Adipocyte (in vitro differentiated cells): ENCODE measurements at regions not wholly inside any gene's neighbourhood (a gene's known extent, or its start where the extent isn't known, plus 50 kb on each side); places are given as distances from the start of the nearest gene placed in this dataset.
"Not testable (repeated sequence)": the region's sequence is repeated elsewhere in the genome, so short reads cannot be mapped to it uniquely, and the experiment has no call there.

Source experiments
- DNase-seq: peaks from one replicate; pipeline ENCODE4 v3.0.0-alpha.2; 2015; ENCODE audit warnings: low read depth
- H3K27me3 ChIP-seq: replicated peaks from 2 replicates; pipeline ENCODE4 v1.7.0; 2013; ENCODE audit warnings: mild to moderate bottlenecking, low read length, moderate library complexity; ENCODE audit not compliant: control insufficient read depth, insufficient read depth
- H3K36me3 ChIP-seq: 2 replicates; pipeline ENCODE4 v1.7.0; 2013; ENCODE audit warnings: low read length, mild to moderate bottlenecking, moderate library complexity; ENCODE audit not compliant: control insufficient read depth, insufficient read depth, severe bottlenecking
- H3K4me1 ChIP-seq: 2 replicates; pipeline ENCODE4 v1.7.0; 2013; ENCODE audit warnings: mild to moderate bottlenecking, low read length, moderate library complexity; ENCODE audit not compliant: control insufficient read depth, insufficient read depth
- H3K4me3 ChIP-seq: 2 replicates; pipeline ENCODE4 v1.7.0; 2013; ENCODE audit warnings: mild to moderate bottlenecking, low read length, moderate library complexity
- H3K9ac ChIP-seq: 2 replicates; pipeline ENCODE4 v1.7.0; 2013; ENCODE audit warnings: mild to moderate bottlenecking, low read length, moderate library complexity
- H3K9me3 ChIP-seq: 2 replicates; pipeline ENCODE4 v1.7.0; 2013; ENCODE audit warnings: mild to moderate bottlenecking, low read length, moderate library complexity; ENCODE audit not compliant: control insufficient read depth

DNA sequence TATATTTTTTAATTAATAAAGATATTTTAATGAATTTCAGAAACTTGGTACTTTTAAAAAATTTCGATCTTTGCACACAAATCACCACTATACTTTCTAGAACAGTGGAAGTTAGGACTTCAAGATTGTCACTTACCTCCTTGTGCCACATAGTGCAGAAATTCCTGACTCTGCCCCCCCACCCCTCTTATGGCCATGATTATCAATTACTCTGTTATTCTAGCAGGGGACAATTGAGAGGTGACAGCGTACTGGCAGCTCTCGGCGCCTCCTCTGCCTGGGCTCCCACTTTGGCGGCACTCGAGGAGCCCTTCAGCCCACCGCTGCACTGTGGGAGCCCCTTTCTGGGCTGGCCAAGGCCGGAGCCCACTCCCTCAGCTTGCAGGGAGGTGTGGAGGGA is 325.9 kb downstream of the PPP1R3A start:
- H3K36me3 ChIP-seq, H3K9ac ChIP-seq, H3K4me3 ChIP-seq, H3K9me3 ChIP-seq, DNase-seq, H3K27me3 ChIP-seq, H3K4me1 ChIP-seq: not testable (repeated sequence)

GRCh38 chr7:113582471-113582870 is 336.3 kb downstream of the PPP1R3A start:
- H3K9me3 ChIP-seq, result no peaks in the 10 kb centered on the region
- no peak overlapping the region for H3K9ac ChIP-seq
- no peaks in the 10 kb centered on the region for H3K4me1 ChIP-seq
- DNase-seq, result no peak
- no peaks in the 10 kb centered on the region for H3K27me3 ChIP-seq
- no peaks in the 10 kb centered on the region for H3K36me3 ChIP-seq
- H3K4me3 ChIP-seq, result no peak overlapping the region

DNA sequence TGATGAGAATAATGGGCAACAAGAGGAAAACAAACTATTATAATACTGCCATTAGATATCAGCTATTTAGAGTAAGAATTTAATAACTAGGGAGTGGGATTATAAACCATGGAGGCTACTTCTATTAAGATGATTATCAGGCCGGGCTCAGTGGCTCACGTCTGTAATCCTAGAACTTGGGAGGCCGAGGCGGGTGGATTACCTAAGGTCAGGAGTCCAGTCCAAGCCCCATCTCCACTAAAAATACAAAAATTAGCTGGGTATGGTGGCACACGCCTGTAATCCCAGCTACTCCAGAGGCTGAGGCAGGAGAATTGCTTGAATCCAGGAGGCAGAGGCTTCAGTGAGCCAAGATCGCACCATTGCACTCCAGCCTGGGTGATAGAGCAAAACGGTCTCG is 355.6 kb downstream of the PPP1R3A start:
- H3K4me3 ChIP-seq, H3K9ac ChIP-seq, H3K9me3 ChIP-seq, H3K36me3 ChIP-seq, DNase-seq, H3K27me3 ChIP-seq: not testable (repeated sequence)
- peaks cover 19% of the 10 kb centered on the region for H3K4me1 ChIP-seq

DNA sequence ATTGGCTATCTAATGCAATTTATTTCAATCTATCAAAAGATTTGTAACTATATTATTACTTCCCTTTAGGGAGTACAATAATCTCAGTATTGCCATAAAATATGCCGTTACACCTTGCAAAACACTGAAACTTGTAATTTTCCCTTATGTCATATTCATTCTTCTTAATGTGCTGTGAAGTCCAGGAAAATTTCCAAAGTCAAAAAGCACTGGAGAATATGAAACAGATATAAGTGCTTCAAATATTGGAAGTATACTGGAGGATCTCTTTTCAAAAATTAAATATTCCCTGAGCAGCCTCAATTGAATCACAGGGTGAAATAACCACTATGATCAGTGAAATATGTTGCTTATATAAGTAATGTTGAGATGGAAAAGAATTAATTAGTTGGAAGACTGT is 356.0 kb downstream of the PPP1R3A start:
- H3K4me1 ChIP-seq, result peaks cover 19% of the 10 kb centered on the region
- no peak overlapping the region for H3K9ac ChIP-seq
- H3K4me3 ChIP-seq, result no peak overlapping the region
- no peaks in the 10 kb centered on the region for H3K9me3 ChIP-seq
- no peaks in the 10 kb centered on the region for H3K27me3 ChIP-seq
- DNase-seq, result no peak
- H3K36me3 ChIP-seq, result no peaks in the 10 kb centered on the region

DNA sequence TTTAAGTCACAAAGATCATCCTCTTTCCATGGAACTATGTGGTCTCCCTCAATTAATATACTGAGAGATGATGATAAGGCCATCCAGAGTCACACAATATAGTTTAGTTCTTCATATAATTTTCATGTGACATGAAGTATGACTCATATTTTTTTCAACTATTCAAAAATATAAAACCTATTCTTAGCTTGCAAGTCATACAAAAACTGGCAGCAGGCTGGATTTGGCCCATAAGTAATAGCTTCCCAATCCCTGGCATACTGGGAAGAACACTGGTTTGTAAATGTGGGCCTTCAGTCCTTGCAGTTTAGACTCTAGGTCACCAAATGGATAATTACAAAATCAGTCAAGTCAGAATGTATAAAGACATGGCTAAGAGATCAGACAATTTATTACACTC is 356.6 kb downstream of the PPP1R3A start:
- Histone ChIP-seq H3K36me3 (no peaks in the 10 kb centered on the region), H3K4me1 (peaks cover 19% of the 10 kb centered on the region), H3K9ac (no peak overlapping the region), H3K27me3 (no peaks in the 10 kb centered on the region), H3K9me3 (no peaks in the 10 kb centered on the region), H3K4me3 (no peak overlapping the region)
- DNase-seq, result no peak

GRCh38 chr7:113561446-113561845 is 357.4 kb downstream of the PPP1R3A start:
- Histone ChIP-seq H3K4me3 (no peak overlapping the region), H3K9me3 (no peaks in the 10 kb centered on the region), H3K4me1 (peaks cover 19% of the 10 kb centered on the region), H3K27me3 (no peaks in the 10 kb centered on the region), H3K36me3 (no peaks in the 10 kb centered on the region), H3K9ac (no peak overlapping the region)
- DNase-seq, result peak; percentile 22

- H3K9me3 ChIP-seq, result no peaks in the 10 kb centered on the region
- H3K9ac ChIP-seq, result no peak overlapping the region
- peaks cover 13% of the 10 kb centered on the region for H3K4me1 ChIP-seq
- H3K36me3 ChIP-seq, result no peaks in the 10 kb centered on the region
- no peak overlapping the region for H3K4me3 ChIP-seq
- DNase-seq, result no peak
- no peaks in the 10 kb centered on the region for H3K27me3 ChIP-seq
These were observed 367.8 kb downstream of the PPP1R3A start for GRCh38 chr7:113550966-113551365.

- peaks cover 13% of the 10 kb centered on the region for H3K4me1 ChIP-seq
- H3K27me3 ChIP-seq, result no peaks in the 10 kb centered on the region
- no peak overlapping the region for H3K4me3 ChIP-seq
These were observed 370.2 kb downstream of the PPP1R3A start for GRCh38 chr7:113548561-113548960.

DNA sequence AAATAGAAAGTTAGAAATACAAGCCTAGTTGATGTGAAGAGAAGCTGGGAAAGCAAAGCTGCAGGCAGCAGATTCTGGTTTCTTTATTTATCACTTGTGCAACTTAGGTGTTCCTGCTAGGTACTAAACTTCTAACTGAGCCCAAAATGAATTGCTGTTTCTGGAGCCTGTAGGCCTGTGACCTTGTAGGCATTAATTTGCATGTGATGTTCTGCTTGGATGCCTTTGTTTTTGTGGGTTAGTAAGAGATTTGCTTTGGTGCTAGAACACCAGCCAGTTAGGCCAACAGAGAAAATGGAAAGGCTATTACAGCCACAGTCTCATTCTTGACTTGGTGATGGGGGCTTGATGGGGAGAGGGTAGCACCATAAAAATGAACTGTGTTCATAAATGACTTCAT is 370.7 kb downstream of the PPP1R3A start:
- Histone ChIP-seq H3K36me3 (no peaks in the 10 kb centered on the region), H3K9me3 (no peaks in the 10 kb centered on the region), H3K27me3 (no peaks in the 10 kb centered on the region), H3K9ac (no peak overlapping the region), H3K4me1 (peaks cover 13% of the 10 kb centered on the region), H3K4me3 (no peak overlapping the region)
- no peak for DNase-seq

More at GRCh38 chr7:113548561-113548960, 370.2 kb downstream of the PPP1R3A start:
- no peak for DNase-seq
- no peaks in the 10 kb centered on the region for H3K9me3 ChIP-seq
- H3K36me3 ChIP-seq, result no peaks in the 10 kb centered on the region
- H3K9ac ChIP-seq, result no peak overlapping the region

DNA sequence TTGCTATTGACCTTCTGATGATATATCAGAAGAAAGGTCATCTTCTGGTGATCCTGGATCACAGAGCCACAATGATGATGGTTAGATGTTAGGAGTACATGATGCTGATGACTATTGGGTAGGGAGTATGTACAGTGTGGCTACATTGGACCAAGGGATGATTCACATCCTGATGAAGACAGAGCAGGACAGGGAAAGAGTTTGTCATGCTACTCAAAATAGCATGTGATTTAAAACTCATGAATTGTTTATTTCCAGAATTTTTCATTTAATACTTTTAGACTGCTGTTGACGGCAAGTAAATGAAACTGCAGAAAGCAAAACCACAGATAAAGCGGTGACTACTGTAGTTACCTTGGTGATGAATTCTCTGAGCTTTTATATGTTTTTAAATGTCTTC is 397.3 kb downstream of the PPP1R3A start:
- no peak overlapping the region for H3K9ac ChIP-seq
- H3K27me3 ChIP-seq, result no peaks in the 10 kb centered on the region
- H3K4me1 ChIP-seq, result no peaks in the 10 kb centered on the region
- no peak for DNase-seq
- no peak overlapping the region for H3K4me3 ChIP-seq
- H3K36me3 ChIP-seq, result no peaks in the 10 kb centered on the region
- H3K9me3 ChIP-seq, result peaks cover 3% of the 10 kb centered on the region

GRCh38 chr7:113519472-113519871 is 399.3 kb downstream of the PPP1R3A start:
- DNase-seq, result no peak
- no peaks in the 10 kb centered on the region for H3K9me3 ChIP-seq
- H3K4me3 ChIP-seq, result no peak overlapping the region
- no peaks in the 10 kb centered on the region for H3K36me3 ChIP-seq
- no peak overlapping the region for H3K9ac ChIP-seq
- no peaks in the 10 kb centered on the region for H3K27me3 ChIP-seq
- H3K4me1 ChIP-seq, result no peaks in the 10 kb centered on the region

- H3K4me1 ChIP-seq, result no peaks in the 10 kb centered on the region
- no peaks in the 10 kb centered on the region for H3K27me3 ChIP-seq
- H3K4me3 ChIP-seq, result no peak overlapping the region
- DNase-seq, result no peak
- no peaks in the 10 kb centered on the region for H3K9me3 ChIP-seq
- H3K9ac ChIP-seq, result no peak overlapping the region
- H3K36me3 ChIP-seq, result no peaks in the 10 kb centered on the region
These were observed 386.3 kb upstream of the SMIM30 start for GRCh38 chr7:113504691-113505090.
